ENCODE measurements at regions not wholly inside any gene's neighbourhood (a gene's known extent, or its start where the extent isn't known, plus 50 kb on each side); places are given as distances from the start of the nearest gene placed in this dataset.
"Not testable (repeated sequence)": the region's sequence is repeated elsewhere in the genome, so short reads cannot be mapped to it uniquely, and the experiment has no call there.

DNA sequence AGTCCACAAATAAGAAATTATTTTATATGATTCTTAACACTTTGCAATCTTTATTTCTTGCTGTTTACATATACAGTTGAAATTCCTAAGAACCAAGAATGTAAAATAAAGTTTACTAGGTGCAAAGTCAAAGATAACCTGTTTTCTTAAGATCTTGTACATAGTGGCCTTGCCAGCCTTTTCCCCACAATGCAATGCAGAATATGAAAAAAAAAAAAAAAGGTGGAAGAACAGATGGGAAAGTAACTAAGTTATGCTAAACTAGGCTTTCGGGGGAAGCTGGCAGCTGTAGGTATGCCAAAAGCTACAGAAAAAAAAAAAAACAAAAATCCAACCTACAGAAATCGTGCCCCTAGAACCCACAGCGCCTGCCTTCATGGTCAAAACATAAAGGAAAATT lies 1588.4 kb downstream of the STIM2 start:
- no peak for DNase-seq (ENCODE audit: low read depth)
- no peak overlapping the region for H3K4me3 ChIP-seq (ENCODE audit: low read depth, low read length)
- TF ChIP-seq, protein P1, sequence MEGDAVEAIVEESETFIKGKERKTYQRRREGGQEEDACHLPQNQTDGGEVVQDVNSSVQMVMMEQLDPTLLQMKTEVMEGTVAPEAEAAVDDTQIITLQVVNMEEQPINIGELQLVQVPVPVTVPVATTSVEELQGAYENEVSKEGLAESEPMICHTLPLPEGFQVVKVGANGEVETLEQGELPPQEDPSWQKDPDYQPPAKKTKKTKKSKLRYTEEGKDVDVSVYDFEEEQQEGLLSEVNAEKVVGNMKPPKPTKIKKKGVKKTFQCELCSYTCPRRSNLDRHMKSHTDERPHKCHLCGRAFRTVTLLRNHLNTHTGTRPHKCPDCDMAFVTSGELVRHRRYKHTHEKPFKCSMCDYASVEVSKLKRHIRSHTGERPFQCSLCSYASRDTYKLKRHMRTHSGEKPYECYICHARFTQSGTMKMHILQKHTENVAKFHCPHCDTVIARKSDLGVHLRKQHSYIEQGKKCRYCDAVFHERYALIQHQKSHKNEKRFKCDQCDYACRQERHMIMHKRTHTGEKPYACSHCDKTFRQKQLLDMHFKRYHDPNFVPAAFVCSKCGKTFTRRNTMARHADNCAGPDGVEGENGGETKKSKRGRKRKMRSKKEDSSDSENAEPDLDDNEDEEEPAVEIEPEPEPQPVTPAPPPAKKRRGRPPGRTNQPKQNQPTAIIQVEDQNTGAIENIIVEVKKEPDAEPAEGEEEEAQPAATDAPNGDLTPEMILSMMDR (IDR thresholded peaks at IDR 0.05; ENCODE audit: insufficient read depth, low read length): no peak

DNA sequence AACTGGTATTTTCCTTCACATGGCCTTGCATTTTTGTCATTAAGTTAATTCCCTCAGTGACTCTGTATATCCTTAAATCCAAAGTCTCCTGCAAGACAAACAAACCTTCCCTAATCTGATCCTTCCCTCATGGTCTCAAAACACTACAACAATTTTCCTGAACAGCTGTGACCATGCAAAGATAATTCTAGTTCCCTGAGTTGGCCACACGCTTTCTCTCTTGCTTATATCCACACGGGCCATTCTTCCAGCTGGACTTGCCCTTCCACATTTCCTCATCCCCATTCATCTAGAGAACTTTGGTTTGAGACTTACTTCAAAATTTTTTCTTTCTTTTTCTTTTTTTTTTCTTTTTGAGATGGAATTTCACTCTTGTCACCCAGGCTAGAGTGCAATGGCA lies 1590.7 kb downstream of the STIM2 start:
- no peak overlapping the region for H3K4me3 ChIP-seq (ENCODE audit: low read depth, low read length)
- DNase-seq (ENCODE audit: low read depth): no peak
- TF ChIP-seq, protein P1 (IDR thresholded peaks at IDR 0.05; ENCODE audit: insufficient read depth, low read length): no peak

DNA sequence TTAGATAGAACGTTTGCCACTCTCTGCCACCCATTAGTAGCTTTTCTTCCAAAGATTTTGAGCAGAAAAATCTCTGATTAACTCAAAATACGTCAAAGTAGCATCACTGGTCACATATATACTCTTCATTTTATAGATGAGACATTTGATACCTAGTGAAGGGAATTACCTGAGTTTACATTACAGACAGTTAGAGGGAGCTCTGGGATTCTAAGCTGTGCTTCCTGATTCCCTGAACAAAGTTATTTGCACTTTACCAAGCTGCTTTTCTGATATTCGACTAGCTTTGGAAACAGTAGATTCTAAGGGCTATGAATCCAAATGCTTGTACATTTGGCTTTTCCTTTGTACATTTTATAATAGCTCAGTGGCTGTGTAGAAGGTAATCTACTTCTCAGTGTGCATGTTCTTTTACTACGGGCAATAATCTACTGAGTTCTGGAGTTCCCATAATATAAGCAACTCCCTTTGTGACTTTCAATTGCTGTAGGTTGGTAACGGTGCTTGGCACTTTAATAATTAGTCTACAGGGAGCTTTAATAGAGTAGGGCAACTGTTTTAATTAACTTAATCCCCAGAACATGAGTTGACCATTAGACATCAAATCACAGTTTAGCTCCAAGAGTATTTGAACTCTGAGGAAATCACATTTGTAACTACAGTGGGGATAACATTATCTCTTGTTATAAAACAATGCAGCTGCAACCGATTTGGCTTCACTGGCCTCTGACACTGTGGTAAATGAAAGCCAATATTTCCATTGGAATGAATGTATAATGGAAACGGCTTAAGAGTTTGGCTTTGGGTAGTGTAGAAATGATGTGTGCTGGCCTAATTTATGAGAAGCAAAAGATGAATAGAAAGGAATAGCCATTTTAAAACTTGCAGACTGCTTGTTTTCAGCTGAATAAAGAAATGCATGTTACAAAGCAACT lies 1602.4 kb downstream of the STIM2 start:
- no peak overlapping the region for H3K4me3 ChIP-seq (ENCODE audit: low read depth, low read length)
- TF ChIP-seq, protein P1 (IDR thresholded peaks at IDR 0.05; ENCODE audit: insufficient read depth, low read length): peak; percentile 23
- DNase-seq (ENCODE audit: low read depth): peak; percentile 57

DNA sequence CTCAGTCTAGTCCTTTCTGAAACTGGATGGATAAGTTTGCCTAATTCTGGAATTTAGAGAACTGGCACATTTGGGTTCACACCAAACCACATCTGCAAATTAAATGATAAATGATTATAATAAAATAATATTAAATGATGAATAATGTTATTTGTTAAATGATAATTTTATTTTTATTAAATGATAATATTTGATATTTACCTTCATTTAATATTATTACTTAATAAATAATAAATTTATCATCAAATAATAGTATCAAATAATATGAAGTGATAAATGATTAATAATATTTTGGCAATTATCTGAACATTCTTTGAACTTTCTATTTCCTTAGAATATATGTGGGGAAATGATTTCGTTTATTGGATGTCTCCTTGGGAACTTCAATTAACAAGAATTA lies 1604.2 kb downstream of the STIM2 start:
- no peak overlapping the region for H3K4me3 ChIP-seq (ENCODE audit: low read depth, low read length)
- TF ChIP-seq, protein P1 (IDR thresholded peaks at IDR 0.05; ENCODE audit: insufficient read depth, low read length): no peak
- DNase-seq (ENCODE audit: low read depth): no peak

DNA sequence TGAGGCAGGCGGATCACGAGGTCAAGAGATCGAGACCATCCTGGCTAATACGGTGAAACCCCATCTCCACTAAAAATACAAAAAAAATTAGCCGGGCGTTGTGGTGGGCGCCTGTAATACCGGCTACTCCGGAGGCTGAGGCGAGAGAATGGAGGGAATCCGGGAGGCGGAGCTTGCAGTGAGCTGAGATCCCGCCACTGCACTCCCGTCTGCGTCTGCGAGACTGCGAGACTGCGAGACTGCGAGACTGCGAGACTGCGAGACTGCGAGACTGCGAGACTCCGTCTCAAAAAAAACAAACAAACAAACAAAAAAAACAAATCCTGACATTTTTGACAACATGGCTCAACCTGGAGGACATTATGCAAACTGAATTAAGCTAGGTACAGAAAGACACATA lies 1606.2 kb downstream of the STIM2 start:
- not testable (repeated sequence) for H3K4me3 ChIP-seq (ENCODE audit: low read depth, low read length); DNase-seq (ENCODE audit: low read depth)

DNA sequence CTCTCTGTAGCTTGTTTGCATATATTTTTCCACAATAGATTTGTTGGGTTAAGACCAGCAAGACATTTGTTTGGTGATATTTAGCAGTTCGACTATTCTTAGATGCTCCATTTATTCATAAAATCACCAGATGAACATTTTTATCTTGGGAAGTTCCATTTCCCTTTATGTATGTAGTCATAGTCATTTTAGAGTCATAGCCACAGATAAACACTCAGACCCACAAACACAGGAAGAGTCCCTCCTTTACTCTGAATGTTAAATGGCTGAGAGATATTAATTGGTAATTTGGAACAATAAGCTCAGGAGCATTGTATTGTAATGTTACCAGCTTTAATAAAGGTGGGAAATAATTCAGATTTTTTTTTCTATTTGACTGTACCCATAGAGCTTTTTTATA lies 1608.7 kb downstream of the STIM2 start:
- TF ChIP-seq, protein P1 (IDR thresholded peaks at IDR 0.05; ENCODE audit: insufficient read depth, low read length): no peak
- peak; percentile 4 for DNase-seq (ENCODE audit: low read depth)
- no peak overlapping the region for H3K4me3 ChIP-seq (ENCODE audit: low read depth, low read length)

DNA sequence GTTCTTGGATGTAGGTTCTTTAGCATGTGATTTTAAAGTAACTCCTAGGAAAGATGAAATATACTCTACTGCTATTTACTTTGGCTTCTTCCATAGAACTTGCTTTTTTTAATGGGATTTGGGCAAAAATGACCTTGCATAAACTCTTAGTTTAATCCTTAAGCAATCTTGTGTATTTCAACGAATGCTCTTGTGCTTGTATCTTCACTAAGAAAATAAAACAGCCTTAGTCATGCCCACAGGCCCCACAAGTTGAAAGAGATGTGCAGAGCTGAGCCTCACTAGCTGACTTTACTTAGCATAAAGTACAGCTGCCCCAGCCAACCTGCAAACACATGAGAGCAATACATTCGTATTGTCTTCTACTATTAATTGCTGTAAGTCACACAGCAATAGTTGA lies 1609.2 kb downstream of the STIM2 start:
- DNase-seq (ENCODE audit: low read depth): peak; percentile 30
- no peak overlapping the region for H3K4me3 ChIP-seq (ENCODE audit: low read depth, low read length)
- TF ChIP-seq, protein P1 (IDR thresholded peaks at IDR 0.05; ENCODE audit: insufficient read depth, low read length): no peak

Measured in fibroblast of the aortic adventitia (primary cell).